Stimulated activated CD8-positive, alpha-beta memory T cell treated with anti-CD3 and anti-CD28 coated beads, Interleukin-12 subunit alpha, Interleukin-12 subunit beta, amount 100 ng/mL, for 4 hours (primary cell): ENCODE measurements at regions not wholly inside any gene's neighbourhood (a gene's known extent, or its start where the extent isn't known, plus 50 kb on each side); places are given as distances from the start of the nearest gene placed in this dataset.
"Not testable (repeated sequence)": the region's sequence is repeated elsewhere in the genome, so short reads cannot be mapped to it uniquely, and the experiment has no call there.

Source experiments
- DNase-seq: peaks from one replicate; pipeline ENCODE4 v3.0.0-alpha.2; 2020; ENCODE audit warnings: low read depth

DNA sequence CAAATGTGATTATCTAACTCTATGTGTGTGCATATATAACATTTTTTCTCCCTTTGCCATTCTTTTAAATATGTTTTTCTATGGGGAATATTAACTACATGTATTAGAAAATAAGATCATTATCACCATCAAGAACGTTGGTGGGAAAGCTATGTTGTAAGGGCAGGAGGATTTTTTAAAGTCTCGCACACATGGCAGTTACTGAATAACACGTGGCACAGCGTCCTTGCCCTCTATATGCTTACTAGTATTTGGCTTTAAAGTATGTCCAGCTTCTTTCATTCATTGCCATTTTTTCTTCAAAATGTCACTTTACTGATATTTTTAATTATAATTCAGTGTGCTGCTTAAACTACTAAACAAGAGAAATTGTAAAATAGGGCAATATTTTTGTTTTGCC lies 944.3 kb downstream of the SOCS6 start:
- no peak for DNase-seq

DNA sequence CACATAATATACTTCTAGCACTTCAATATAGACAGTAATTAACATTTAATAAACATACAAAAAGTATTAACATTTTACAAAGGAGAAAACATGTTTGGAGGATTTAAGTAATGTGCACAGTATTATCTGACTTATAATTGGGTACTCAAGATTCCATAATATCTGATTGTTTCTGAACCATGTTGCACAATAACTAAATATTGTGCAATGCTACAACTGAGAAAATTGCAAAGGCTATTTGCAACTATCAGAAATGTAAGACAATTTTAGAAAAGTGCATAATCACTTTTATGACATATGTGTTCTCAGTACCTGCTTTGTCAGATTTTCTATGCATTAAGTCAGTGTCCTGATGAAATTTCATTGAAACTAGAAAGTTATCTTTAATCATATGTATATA lies 934.6 kb downstream of the SOCS6 start:
- no peak for DNase-seq

DNA sequence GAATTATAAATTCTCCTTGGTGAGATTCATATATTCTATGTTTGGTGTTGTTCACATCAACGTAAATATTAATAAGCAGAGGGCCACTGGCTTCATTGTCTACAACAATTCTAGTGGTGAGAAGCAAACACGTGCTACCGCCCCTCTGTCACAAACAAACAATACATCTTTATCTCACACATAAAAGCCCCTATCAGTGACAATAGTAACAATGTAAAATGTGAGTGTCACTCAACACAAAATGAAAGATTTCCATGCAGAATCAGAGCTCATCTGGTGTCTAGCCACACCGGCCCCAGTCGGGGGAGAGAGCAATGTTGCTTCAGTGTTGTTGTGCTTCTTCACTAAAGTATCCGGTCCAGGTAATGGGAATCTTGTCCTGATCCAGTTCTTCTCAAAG lies 932.6 kb downstream of the SOCS6 start:
- DNase-seq = no peak

DNA sequence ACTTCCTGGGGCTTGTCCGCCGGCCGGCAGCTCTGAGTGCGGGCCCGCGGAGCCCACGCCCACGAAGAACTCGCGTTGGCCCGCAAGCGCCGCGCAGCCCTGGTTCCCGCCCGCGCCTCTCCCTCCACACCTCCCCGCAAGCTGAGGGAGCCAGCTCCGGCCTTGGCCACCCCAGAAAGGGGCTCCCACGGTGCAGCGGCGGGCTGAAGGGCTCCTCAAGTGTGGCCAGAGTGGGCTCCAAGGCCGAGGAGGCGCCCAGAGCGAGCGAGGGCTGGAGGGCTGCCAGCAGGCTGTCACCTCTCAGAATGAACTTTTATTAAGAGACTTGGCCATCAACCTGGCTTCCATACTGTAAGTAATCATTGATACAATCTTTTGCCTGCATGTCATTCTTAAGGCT lies 923.9 kb downstream of the SOCS6 start:
- not testable (repeated sequence) for DNase-seq

DNA sequence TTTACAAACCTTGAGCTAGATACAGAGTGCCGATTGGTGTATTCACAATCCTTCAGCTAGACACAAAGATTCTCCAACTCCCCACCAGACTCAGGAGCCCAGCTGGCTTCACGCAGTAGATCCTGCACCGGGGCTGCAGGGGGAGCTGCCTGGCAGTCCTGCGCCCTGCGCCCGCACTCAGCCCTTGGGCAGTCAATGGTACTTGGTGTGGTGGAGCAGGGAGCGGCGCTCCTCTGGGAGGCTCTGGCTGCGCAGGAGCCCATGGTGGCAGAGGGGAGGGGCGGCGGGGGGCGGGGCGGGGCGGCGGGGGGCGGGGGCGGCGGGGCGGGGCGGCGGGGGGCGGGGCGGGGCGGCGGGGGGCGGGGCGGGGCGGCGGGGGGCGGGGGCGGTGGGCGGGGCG lies 923.4 kb downstream of the SOCS6 start:
- DNase-seq = no peak

DNA sequence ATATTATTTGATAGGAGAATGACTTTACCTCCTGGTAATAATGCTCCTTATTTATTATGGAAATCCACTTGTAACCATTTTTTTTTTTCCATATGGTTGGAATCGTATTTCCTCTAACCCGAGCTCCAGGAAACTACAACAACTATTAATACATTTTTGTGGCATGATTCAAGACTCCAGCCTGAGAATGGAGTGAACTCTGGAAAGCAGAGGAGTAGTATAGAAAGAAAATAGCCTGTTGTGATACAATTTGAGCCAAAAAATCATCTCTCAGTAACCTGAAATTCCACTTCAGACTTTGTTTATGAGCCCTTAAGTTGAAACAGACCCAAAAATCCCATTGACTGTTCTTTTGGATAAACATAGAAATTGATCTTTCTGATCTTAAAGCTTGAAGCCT lies 921.1 kb downstream of the SOCS6 start:
- no peak for DNase-seq

DNA sequence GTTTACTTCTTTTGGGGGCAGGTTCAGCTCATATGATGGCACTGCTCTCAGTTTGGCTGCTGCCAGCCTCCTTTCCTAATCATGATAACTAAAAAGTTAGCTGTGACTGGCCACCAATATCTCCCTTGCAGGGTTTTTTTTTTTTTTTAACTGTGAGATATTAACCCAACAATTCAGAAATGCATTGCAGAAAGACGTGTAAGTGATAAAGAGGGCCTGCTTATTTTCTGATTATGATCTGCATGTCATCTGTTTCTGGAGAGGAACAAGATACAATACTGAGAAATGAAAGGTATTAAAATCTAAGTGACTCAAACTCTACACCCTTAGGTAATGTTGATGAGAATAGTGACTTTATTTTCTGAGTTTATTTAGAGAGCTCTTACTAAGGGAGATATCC lies 905.6 kb downstream of the SOCS6 start:
- no peak for DNase-seq

DNA sequence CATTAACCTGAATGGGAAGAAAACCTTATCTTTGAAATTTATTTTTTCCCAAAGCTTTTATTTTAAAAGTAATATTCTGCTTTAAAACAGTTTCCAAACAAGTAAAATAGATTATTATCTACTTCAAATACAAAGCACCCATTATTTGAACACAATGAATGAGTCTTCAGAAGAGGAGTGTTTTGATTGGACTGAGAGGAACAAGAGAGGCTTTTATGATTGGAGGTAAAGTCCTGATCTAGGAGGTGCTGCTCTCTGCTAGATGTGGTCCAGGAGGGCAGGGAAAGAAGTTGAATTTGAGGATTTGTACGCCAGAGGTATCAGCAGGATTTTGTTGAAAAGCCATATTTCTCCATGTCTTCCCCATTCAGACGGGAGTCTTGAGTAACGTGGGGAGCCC lies 900.7 kb downstream of the SOCS6 start:
- DNase-seq = no peak

DNA sequence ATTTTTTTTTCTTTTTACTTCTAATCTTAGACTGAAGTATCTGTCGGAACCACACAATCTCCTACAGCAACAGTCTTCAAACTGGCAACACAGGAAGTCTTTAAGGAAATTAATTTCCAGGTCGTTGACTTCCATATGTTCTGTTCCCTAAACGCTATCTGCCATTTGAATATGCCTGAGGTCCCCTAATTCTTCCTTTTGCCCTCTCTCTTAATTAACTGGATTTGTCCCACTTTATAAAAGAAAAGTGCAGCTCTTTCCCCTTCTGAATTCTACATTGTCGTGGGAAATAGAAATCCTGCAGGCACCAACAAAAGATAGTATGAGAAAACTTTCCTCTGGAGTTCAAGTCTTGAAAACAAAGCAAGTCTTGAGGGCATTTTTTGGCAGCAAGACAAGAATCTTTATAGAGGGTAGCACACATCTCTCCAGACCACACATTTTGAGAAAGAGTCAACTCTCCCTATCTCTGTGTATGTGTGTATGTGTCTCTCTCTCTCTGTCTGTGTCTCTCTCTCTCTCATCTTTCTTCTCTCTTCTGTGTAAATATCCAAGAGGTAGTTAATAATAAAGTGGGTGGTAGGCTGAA lies 879.8 kb downstream of the SOCS6 start:
- no peak for DNase-seq

DNA sequence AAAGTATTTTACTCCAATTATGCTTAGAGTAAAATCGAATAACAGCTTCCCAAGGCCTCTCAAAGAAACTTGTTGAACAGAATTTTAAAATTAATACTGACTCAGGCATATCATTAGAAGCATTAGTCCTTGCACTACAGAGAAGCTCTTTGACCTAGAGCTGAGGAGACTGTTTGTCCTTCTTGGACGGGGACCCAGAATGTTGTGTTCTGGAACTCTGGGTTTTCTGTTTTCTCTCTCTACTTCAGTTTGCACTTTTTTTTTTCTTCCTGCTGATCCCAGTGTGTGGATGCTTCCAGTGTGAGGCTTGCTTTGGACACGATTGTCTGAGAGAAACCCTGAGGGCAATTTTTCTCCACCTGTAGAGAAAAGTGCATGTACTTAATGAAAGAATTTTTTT lies 847.6 kb downstream of the SOCS6 start:
- no peak for DNase-seq

DNA sequence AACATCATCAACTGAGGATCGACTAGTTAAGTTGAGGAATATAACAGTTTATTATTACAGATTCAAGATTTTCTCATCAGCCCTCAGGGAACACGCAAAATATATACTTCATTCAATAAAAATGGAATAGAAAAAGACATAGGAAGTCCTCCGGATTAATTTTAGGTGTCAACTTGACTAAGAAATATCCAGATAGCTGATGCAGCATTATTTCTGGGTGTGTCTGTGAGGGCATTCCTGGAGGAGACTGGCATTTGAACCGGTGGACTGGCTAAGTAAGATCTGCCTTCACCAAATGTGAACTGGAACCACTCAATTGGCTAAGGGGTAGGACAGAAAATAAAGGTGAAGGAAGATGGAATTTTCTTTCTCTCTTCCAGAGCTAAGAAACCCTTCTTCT lies 845.3 kb downstream of the SOCS6 start:
- DNase-seq = no peak

DNA sequence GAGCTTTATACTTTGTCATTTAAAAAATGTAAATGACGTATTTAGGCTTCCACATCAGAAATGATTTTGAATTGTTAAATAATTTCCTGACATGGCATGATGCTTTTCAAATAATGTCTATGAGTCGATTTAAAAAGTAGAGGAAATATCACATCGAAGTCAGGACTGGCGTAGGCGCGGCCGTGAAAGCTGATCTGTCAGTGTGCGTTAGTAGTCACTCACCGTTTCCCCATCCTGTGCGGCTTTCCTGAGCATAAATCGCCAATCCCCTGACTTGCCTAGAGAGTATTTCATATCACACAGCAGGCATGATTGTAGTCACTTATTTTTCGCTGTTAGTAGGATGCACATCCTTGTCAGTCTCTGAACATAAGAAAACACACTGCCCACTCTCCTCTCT lies 843.1 kb downstream of the SOCS6 start:
- DNase-seq = no peak

DNA sequence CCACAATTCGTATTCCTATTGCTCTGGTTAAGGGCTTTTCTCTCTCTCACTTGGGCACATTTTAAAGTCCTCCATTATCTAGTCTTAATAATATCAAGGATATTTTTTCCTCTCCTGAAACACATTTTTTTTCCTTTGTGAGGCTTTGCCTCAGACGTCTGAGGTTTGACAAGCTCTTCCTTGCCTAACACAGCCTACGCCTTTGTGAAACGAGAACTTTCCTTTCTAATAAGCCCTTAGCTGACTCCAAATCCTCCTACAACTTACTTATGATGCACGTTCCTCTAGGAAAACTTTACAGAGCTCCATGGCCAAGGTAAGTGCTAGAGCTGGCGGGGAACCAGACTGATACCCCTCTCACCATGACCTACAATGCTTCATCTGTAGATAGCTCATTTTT lies 841.5 kb downstream of the SOCS6 start:
- DNase-seq = no peak

DNA sequence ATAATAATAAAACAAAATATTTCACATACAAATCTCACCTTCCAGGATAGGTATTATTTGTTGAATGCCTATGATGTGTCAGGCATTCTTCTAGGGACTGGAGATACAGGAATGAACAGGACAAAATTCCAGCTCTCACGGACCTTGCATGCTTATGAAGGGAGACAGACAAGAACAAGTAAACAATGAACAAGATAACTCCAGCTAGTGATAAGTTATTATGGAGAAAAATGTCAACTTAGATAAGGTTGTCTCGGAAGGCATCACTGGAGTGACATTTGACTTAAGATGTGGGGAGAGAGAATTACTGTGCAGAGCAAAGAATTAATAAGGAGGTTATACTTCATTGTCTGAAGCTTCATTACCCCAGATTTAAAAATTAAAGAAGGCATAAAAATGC lies 836.7 kb downstream of the SOCS6 start:
- DNase-seq = no peak

DNA sequence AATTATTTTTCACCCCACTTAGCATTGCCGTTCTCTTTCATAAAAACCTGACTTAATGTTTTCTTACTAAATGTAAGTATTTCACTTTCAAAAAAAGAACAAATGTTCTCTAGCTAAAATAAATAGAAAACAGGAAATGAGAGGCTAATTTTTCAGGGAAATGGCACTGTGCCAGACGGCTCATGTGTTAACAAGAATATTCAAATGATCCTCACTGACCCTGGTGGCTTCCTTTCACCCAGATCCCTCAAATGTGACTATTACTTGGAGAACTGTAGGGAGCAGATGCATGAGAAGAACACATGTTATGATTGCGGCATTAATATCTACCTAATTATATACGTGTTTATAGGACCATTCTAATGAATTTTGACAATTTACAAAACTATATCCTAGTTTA lies 827.7 kb downstream of the SOCS6 start:
- DNase-seq = no peak

DNA sequence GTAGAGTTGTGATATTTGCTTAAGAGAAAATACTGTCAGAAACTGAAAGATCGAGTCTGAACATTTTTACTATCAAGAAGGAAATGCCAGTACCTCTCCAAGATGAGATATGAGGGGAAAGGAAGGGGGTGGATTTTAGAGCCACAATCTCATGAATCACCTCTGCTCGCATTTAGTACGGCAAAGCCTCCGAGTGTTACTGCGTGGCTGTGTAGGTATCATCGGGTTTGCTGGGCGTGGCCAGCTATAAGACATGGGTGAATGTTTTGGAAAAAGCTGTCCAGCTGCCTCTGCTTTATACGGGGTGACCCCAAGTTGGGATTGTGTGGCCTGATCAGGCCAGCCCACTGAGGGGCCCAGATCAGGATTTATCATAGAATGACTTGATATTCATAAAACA lies 826.4 kb downstream of the SOCS6 start:
- no peak for DNase-seq

DNA sequence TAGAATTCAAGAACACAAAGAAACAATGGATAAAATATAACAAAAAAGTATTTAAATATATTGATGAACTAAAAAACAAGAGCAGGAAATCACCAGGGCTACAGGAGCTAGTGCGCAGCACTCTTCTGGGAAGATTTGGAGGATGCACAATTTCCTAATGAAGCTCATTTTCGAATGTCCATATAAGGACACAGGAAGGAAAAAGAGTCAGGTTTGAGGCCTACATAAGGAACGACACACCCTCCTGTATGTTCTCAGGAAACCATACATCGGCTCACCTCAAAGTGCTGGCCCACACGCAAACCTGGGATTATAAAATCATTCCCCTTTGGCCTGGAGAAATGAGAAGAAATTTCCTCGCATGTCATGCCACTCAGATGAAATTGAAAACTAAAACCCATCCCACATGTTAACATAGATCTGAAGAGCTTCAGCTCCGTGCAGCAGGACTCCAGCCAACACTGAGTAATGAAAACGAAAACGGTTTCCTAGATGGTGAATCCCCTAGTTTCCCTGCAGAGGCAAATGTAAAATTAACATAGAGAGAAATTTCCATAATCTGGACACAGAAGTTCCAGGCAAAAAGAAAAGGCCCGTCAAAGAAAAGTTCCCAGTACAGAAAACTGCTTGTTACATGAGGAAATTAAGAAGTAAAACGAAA lies 825.8 kb downstream of the SOCS6 start:
- DNase-seq = no peak

DNA sequence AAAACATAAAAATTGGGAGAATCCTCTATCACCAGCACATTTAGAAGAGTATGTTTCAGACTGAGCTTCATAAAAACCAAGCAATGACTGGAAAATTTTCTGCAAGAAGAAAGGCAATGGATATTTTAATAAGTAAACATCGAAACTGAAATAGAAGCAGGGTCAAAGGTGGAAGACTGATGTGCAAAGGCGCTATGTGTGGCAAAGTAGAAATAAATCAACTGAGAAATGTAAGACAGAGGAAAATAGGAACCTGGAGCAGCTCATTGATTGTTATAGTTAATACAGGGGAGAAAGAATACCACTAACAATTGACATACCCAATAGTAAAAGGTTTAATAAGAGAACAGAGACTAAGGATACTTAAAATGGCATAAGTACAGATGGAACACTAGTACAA lies 818.4 kb downstream of the SOCS6 start:
- DNase-seq = no peak

DNA sequence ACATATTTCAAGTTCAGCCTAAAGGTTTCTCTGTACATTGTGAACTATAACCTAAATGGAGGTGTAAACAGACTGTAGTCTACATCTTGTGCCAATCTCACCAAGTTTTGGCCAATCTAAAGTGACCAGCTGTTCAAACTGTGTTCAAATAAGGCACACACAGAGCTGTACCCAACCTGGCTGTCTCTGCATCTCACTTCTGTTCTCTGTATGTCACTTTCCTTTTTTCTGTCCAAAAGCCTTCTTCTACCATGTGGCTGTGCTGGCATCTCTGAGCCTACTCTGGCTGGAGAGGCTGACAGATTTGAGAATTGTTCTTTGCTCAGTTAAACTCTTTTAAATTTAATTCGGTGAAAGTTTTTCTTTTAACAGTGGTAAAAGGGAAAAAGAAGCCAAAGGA lies 817.9 kb downstream of the SOCS6 start:
- no peak for DNase-seq

DNA sequence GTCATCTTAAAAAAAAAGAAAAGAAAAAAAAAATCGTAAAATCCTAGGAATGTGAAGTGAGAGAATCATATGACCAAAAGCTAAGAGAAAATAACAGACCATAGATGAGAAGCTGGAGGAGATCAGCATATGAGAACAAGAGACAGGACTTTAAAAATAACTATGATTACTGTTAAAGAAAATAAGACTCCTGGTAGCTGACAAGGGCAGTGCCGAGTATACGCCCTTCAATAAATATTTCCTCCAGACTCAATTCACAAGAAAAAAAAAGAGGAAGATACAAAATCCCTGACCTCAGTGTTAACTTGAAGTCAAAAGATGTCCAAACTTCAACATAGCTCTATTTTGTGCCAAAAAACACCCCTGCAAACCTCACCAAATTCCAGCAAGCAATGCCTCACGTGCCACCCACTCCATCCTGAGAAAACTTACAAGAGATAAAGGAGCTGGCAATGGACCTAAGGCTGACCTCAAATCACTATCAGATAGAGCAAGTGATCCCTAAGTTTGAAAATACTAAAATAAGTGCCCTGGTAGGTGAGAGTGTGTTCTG lies 817.2 kb downstream of the SOCS6 start:
- DNase-seq = no peak

DNA sequence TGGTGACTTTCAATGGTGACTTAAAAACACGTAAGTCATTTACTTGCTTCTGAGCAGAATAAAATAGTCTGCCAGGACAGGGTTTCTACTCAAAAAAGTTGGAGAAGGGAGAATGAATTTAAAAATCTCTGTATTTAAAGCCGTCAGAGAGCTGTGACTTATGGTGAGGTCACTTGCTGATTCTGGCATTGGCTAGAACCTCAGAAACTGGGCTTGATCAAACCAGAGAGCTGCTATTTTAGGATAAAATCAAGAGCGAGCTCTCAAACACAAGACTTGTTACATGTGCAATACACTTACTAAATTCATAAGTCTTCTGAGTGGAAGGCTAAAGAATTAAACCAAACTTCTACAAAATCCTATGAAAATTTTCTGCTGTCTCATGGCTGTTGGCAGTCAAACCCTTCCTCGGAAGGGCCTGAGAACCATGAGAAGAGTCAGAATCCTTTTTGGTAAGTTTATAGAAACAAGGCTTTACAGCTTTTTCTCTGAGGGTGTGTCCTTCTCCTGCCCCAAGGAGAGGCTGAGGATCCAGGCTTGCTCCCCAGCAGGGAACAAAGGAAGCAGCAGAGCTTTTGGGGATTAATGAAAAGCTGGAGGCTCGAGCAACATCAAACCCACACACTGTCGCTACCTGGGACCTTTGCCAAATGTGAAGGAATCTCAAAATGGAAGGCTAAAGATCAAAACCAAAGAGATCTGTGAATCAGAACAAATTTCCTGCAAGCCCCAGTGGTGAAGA lies 816.4 kb downstream of the SOCS6 start:
- no peak for DNase-seq

DNA sequence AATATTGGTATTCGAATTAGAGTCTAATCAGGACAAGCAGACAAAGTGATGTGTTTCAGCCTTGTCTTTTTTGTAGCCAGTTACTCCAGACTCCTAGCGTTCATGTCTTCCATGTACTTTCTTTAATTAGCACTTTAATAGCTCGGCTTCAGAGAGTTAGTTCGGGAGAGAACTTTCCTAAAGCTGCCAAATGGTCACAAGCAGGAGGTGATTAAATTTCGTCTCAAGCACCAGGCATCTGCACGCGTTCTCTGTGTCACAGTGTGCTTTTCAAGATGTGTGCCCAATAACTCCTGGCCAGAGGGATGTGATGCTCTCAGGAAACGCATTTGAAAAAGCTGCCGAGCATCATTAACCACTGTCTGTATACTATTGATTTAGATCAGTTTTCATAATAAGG lies 790.8 kb downstream of the SOCS6 start:
- DNase-seq = no peak

DNA sequence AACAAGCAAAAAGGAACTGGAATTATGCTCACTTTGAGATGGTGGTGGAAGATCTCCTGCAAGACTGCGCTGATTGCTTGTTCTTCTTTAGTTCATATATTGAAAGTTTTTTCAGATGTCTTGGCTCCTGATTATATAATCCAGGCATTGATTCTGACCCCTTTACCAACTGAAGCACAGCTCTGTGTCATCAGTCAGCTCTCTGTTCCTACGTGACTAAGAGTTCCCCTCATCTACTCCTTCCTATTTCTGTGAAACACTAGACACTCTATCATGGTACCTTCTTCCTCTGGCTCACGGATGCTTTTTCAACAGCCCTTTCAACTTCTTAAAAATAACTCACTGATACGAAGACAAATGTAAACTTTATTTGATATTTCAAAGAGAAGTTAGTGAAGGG lies 788.6 kb downstream of the SOCS6 start:
- DNase-seq = no peak
